ENCODE measurements at regions not wholly inside any gene's neighbourhood (a gene's known extent, or its start where the extent isn't known, plus 50 kb on each side); places are given as distances from the start of the nearest gene placed in this dataset.

DNA sequence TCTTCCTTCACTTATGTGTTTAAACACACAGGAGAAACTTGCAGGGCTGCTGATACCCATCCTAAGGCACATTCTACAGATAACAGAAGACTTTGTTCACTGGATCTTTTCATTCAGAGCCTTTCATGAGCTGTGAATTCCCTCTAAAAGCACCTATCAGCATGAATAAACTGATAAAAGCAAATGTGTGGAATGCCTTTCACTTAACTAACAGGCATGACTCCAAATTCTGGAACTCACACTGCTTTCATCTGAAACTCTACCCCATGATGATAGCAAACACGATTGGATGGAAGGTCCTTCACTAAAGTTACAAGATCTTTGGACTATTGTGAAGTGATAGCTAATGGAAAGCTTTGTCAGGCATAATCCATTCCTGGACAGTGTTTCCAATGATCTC lies 457.3 kb downstream of the EFNB2 start:
- intact Hi-C loops (cut with DNase I; ENCODE audit: low total_unique reads), result no loop called here
- DNase-seq, result no peak
- Histone ChIP-seq H3K36me3 (no peaks in the 10 kb centered on the region), H3K27me3 (peaks cover 0 to 4% of the 10 kb centered on the region in 2 donors), H3K9me3 (no peaks in the 10 kb centered on the region), H3K4me3 (no peak overlapping the region), H3K27ac (no peak overlapping the region), H3K4me1 (no peaks in the 10 kb centered on the region)
- TF ChIP-seq, protein P1, sequence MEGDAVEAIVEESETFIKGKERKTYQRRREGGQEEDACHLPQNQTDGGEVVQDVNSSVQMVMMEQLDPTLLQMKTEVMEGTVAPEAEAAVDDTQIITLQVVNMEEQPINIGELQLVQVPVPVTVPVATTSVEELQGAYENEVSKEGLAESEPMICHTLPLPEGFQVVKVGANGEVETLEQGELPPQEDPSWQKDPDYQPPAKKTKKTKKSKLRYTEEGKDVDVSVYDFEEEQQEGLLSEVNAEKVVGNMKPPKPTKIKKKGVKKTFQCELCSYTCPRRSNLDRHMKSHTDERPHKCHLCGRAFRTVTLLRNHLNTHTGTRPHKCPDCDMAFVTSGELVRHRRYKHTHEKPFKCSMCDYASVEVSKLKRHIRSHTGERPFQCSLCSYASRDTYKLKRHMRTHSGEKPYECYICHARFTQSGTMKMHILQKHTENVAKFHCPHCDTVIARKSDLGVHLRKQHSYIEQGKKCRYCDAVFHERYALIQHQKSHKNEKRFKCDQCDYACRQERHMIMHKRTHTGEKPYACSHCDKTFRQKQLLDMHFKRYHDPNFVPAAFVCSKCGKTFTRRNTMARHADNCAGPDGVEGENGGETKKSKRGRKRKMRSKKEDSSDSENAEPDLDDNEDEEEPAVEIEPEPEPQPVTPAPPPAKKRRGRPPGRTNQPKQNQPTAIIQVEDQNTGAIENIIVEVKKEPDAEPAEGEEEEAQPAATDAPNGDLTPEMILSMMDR (IDR thresholded peaks at IDR 0.05), result no peak
- TF ChIP-seq POLR2A (IDR thresholded peaks at IDR 0.05), result no peak

DNA sequence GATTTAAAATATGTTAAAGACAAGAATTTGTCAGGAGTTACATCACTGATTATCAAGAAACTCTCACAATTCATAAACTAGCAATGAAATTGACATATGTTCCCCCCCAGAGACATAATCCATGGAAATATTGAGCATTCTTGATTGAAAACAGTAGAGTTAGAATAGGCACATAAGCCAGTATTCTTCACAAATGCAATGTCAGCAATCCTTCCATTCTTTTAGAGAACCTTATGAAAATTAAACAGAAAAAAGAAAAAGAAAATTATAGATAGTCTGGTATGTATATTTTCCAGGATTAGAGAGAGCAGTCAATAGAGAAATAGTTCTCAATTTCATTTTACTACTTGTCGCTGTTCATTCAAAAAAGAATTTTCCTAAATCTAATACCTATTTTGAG lies 458.4 kb downstream of the EFNB2 start:
- DNase-seq, result no peak
- intact Hi-C loops (cut with DNase I; ENCODE audit: low total_unique reads), result no loop called here
- H3K36me3 ChIP-seq, result no peaks in the 10 kb centered on the region
- TF ChIP-seq, protein P1 (IDR thresholded peaks at IDR 0.05), result no peak
- TF ChIP-seq POLR2A (IDR thresholded peaks at IDR 0.05), result no peak
- H3K4me1 ChIP-seq, result no peaks in the 10 kb centered on the region
- H3K27me3 ChIP-seq, result peaks cover 0 to 4% of the 10 kb centered on the region in 2 donors
- H3K27ac ChIP-seq, result no peak overlapping the region
- H3K9me3 ChIP-seq, result no peaks in the 10 kb centered on the region
- no peak overlapping the region for H3K4me3 ChIP-seq

DNA sequence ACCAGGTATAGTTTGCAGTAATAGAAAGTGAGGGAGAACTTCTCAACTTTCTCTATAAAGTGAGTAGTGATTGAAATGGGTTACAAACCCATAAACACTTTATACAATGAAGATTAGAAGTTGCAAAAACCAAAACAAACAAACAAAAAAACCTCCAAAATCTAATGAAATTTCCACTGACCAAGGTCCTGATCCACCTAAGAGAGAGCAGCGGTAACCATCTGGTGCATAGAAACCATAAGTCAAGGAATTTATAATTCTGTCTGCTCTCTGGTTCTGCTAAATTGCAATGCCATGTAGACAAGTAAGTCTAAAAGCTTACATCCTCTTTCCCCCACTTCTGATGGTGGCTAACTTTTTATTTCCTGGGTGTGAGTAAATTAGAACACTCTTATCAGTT lies 463.4 kb downstream of the EFNB2 start:
- Histone ChIP-seq H3K27ac (no peak overlapping the region), H3K4me1 (no peaks in the 10 kb centered on the region), H3K36me3 (no peaks in the 10 kb centered on the region), H3K4me3 (no peak overlapping the region), H3K9me3 (no peaks in the 10 kb centered on the region), H3K27me3 (peaks cover 0 to 4% of the 10 kb centered on the region in 2 donors)
- intact Hi-C loops (cut with DNase I; ENCODE audit: low total_unique reads), result no loop called here
- DNase-seq, result no peak
- TF ChIP-seq POLR2A (IDR thresholded peaks at IDR 0.05), result no peak
- TF ChIP-seq, protein P1 (IDR thresholded peaks at IDR 0.05), result no peak

DNA sequence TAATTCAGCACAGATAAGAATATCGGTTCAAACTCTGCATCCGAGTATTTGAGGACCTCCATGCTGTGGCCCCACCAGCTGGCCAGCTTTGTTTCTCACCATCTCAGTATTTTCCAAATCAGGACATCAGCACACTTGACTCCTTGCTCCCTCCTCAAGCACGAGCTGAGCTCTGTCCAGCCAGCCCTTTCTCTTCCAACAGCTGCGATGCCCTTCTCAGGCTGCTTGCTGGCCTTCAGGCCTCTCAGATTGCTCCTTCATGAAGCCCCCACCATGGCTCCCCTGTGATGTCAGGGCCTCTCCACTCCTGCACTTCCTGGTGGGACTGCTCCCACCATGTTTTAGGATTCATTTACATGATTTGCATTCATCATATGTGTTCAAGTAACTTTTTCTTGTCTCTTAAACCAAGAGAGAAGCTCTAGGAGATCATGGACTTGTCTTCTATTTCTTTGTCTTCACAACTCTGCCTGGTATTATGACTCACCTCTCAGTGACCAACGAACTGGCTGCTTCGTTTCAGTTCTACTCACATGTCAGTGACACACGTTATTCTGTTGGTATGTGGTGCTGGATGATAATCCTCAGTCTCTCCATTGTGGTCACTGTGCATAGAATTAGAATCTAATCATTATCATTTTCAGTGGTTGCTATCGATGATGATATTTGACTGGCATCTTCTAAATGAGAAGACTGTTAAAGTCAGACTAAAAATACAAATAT lies 471.7 kb downstream of the EFNB2 start:
- intact Hi-C loops (cut with DNase I; ENCODE audit: low total_unique reads), result no loop called here
- Histone ChIP-seq H3K4me1 (no peaks in the 10 kb centered on the region), H3K9me3 (no peaks in the 10 kb centered on the region), H3K27me3 (no peaks in the 10 kb centered on the region), H3K36me3 (no peaks in the 10 kb centered on the region), H3K4me3 (no peak overlapping the region), H3K27ac (no peak overlapping the region)
- no peak for TF ChIP-seq POLR2A (IDR thresholded peaks at IDR 0.05)
- TF ChIP-seq, protein P1 (IDR thresholded peaks at IDR 0.05), result no peak
- no peak for DNase-seq

DNA sequence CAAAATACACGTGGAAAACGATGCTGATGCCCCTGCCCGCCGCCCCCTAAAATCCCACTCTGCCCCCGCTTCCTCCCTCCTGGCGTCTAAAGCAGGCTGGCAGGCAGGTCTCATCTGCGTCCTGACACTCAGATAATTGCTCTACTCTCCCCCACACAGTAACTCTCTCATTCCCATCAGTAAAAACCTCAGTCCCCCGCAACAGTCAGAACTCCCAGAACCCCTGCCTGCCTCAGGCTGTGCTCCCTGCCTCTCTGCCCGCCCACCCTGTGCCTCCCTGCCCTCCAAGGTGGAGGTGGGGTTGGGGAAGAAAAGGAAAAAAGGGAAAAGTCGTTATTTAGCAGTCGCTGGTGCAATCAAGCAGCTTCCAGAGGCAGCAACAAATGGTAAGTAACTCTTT lies 473.7 kb downstream of the EFNB2 start:
- no peak for DNase-seq
- Histone ChIP-seq H3K36me3 (no peaks in the 10 kb centered on the region), H3K27me3 (no peaks in the 10 kb centered on the region), H3K4me3 (no peak overlapping the region), H3K9me3 (no peaks in the 10 kb centered on the region), H3K4me1 (no peaks in the 10 kb centered on the region), H3K27ac (no peak overlapping the region)
- TF ChIP-seq, protein P1 (IDR thresholded peaks at IDR 0.05), result no peak
- no peak for TF ChIP-seq POLR2A (IDR thresholded peaks at IDR 0.05)
- intact Hi-C loops (cut with DNase I; ENCODE audit: low total_unique reads), result no loop called here
